GM12865 (cell line): ENCODE measurements at regions not wholly inside any gene's neighbourhood (a gene's known extent, or its start where the extent isn't known, plus 50 kb on each side); places are given as distances from the start of the nearest gene placed in this dataset.
"Not testable (repeated sequence)": the region's sequence is repeated elsewhere in the genome, so short reads cannot be mapped to it uniquely, and the experiment has no call there.

Experiments used
- DNase-seq: peaks from one replicate; pipeline ENCODE4 v3.0.0; 2010; ENCODE audit warnings: low read depth
- H3K4me3 ChIP-seq: 2 replicates; pipeline ENCODE4 v1.5.1; 2011; ENCODE audit warnings: mild to moderate bottlenecking, low read depth, low read length, control low read depth
- CTCF ChIP-seq: IDR thresholded peaks from 2 replicates; pipeline ENCODE4 v1.5.1; 2011; ENCODE audit warnings: low read length, control low read depth, low read depth, inconsistent platforms; ENCODE audit not compliant: insufficient read depth; ENCODE audit errors: missing control alignments

GRCh38 chr16:63882576-63882975 is 1239.3 kb downstream of the CDH11 start:
- DNase-seq: no peak
- TF ChIP-seq CTCF: no peak
- no peak overlapping the region for H3K4me3 ChIP-seq

GRCh38 chr16:63880948-63881347 is 1240.9 kb downstream of the CDH11 start:
- TF ChIP-seq CTCF: no peak
- no peak for DNase-seq
- no peak overlapping the region for H3K4me3 ChIP-seq

- no peak for DNase-seq
- no peak for TF ChIP-seq CTCF
These were observed 1244.5 kb downstream of the CDH11 start for GRCh38 chr16:63877401-63877800.

GRCh38 chr16:63876103-63876502 is 1245.8 kb downstream of the CDH11 start:
- H3K4me3 ChIP-seq: no peak overlapping the region
- DNase-seq: no peak
- no peak for TF ChIP-seq CTCF

More at GRCh38 chr16:63877401-63877800, 1244.5 kb downstream of the CDH11 start:
- H3K4me3 ChIP-seq: no peak overlapping the region

GRCh38 chr16:63860700-63861099 is 1261.2 kb downstream of the CDH11 start:
- H3K4me3 ChIP-seq, DNase-seq: not testable (repeated sequence)

- H3K4me3 ChIP-seq: no peak overlapping the region
- no peak for TF ChIP-seq CTCF
- DNase-seq: no peak
These were observed 1265.3 kb downstream of the CDH11 start for GRCh38 chr16:63856537-63856936.

GRCh38 chr16:63850979-63851378 is 1270.9 kb downstream of the CDH11 start:
- no peak for DNase-seq
- no peak for TF ChIP-seq CTCF
- no peak overlapping the region for H3K4me3 ChIP-seq
